Hematopoietic multipotent progenitor cell treated with erythropoietin and hydrocortisone succinate and interleukin-3 and kit ligand, for 4 days (in vitro differentiated cells): ENCODE measurements at regions not wholly inside any gene's neighbourhood (a gene's known extent, or its start where the extent isn't known, plus 50 kb on each side); places are given as distances from the start of the nearest gene placed in this dataset.
A peak's percentile ranks its signal among the peaks of the same experiment; 100 is the strongest.

Experiments
- DNase-seq: peaks from one replicate; pipeline ENCODE4 v3.0.0-alpha.2; 2015

GRCh38 chr14:48974994-48975393 lies 611.2 kb downstream of the RPS29 start:
- DNase-seq: no peak

DNA sequence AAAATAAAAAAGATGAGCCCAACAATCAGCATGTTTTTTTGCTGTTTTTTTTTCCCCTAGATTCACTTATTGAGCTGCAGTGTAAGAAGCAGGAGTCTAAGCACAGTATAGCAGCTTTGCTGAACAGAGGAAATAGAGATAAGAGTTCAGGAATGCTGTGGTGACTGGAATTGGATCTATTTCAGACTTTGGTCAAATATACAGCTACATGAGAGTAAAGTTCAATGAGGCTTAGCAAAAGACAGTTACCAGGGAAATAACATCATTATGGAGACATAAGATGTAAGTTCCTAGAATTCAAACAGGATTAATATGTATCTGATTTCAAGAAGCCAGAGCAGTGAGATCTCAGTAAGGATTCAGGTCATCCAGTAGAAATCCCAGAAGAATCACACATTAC lies 613.0 kb downstream of the RPS29 start:
- DNase-seq: no peak

GRCh38 chr14:48970943-48971342 lies 615.2 kb downstream of the RPS29 start:
- no peak for DNase-seq

DNA sequence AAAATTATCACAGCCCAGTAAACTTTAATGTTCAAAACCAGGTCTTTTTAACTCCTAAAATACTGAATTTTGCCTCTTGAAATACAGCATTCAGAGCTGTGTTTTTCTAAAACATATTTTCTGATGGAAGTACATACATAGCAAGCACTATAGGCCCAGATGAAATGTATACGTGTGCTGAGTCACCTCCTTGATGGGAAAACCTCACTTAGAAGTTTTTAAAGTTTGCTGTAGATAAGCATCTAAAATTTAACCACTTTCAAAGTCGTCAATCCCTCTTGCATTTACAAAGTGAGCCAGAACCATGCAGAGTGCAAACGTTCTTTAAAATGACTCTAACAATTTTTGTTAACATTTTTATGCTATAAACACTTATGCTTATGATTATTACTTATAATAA lies 618.8 kb downstream of the RPS29 start:
- peak; percentile 1 for DNase-seq

DNA sequence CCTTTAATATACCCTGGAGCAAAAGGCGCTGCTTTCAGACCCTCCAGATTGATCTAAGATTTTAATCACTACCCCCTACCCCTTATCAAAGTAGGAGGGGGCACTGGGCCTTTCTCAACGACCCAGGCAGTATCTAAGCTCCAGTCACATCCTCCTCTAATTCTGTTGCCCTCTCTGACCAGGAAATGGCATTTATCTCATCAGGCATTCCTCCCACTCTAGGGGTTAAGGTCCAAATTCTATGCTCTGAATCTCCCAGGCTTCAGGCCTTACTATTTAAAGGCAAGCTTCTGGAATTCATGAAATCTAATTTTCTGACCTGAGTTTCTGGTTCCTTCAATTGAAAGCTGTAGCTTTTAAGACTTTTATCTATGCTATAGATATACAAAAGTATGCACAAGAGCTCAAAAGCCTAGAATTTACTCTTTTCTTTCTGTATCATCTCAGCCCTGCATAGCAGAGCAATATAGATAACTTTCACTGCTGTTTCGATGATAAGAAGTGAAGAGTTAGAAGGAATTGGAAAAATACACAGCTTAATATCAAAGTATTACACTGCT lies 622.9 kb downstream of the RPS29 start:
- no peak for DNase-seq

DNA sequence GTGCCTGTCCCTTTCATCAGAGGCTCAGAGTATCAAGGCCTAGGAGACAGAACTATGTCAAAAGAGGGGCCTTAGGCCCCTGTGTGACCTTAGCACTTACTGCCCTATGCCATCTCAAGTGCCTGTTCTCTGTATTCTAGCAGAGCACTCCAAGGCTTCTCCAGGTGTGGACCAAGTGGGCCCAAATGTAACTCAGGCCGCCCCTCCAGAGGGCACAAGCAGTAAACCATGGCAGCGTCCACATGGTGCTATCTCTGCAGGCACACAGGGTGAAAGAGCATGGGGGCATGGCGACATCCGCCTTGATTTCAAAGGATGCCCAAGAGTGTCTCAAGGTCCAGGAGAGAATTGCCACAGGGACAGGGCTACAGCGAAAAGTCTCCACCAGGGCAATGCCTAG lies 628.7 kb downstream of the RPS29 start:
- no peak for DNase-seq

GRCh38 chr14:48955857-48956256 lies 630.3 kb downstream of the RPS29 start:
- no peak for DNase-seq

- no peak for DNase-seq
These were observed 631.7 kb downstream of the RPS29 start for GRCh38 chr14:48954446-48954845.

DNA sequence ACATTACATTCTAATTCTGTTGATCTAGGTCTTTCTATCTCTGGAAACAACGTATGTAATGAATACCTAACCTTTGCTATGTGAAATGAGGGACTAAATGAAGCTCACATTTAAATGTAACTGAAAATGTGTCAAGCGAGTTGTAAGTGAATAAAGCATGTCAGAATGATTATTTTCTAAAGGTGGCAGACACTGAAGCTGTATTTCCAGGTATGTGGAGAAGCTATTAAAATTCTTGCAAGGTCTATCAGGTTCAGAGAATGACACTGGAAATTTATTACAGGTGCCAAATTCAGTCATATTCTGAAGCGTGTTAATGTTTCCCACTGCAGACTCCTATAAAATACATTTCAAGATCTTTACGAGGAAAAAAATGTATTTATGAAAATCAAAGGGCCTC lies 641.4 kb downstream of the RPS29 start:
- no peak for DNase-seq

GRCh38 chr14:48943913-48944312 lies 642.3 kb downstream of the RPS29 start:
- DNase-seq: no peak

- no peak for DNase-seq
These were observed 648.5 kb downstream of the RPS29 start for GRCh38 chr14:48937541-48938195.

DNA sequence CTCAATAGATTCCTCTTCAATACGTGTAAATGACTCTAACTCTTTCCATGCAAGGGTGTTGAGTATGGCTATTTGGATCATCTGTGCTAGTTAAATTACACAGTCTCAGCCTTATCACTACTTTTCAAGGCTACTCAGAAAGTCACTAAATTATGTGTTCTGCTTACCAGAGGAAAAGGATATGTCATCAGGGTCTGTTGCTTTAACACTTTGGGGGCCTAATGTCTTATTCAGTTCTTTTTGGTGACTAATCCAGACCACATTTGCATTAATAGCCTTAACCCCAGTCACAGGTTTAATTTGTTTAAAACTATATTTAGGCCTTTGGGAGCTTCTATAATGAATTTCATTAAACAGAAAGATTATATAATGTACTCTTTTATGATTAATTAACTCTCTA lies 649.3 kb downstream of the RPS29 start:
- DNase-seq: no peak

DNA sequence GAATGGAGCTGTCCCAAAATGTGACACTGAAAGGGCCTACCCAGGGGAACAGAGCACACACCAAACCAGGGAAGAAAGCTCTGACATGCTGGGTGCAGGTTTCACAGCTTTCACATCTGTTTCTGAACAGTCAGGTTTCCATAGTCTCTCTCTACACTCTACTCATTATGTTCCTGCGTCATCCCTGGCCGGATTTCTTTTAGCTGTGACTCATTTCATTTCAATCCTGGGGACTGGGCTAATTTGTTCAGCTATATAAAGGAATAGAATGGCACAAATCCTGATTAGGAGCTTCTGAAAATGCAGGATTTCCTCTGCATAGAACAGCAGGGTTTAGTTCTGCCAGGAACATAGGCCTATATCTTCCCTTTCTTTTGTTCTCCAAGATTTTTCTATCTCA lies 649.8 kb downstream of the RPS29 start:
- no peak for DNase-seq

DNA sequence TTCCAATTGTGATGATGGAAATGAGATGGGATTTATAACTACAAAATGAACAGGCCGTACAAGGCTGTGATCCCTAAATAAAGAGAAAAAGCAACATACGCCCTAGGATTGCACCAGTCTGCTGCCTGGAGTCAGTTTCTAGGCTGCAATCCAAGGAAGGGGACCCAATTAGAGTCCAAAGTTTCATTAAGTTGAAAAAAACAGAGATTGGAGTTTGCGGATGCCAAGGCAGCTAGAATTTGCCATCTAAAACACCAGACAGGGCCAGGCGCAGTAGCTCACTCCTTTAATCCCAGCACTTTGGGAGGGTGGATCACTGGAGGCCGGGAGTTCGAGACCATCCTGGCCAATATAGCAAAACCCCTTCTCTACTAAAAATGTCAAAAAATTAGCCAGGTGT lies 661.0 kb downstream of the RPS29 start:
- no peak for DNase-seq

GRCh38 chr14:48914921-48915320 lies 671.3 kb downstream of the RPS29 start:
- no peak for DNase-seq

- no peak for DNase-seq
These were observed 671.8 kb downstream of the RPS29 start for GRCh38 chr14:48914382-48914781.

- DNase-seq: no peak
These were observed 685.6 kb downstream of the RPS29 start for GRCh38 chr14:48900565-48900964.

DNA sequence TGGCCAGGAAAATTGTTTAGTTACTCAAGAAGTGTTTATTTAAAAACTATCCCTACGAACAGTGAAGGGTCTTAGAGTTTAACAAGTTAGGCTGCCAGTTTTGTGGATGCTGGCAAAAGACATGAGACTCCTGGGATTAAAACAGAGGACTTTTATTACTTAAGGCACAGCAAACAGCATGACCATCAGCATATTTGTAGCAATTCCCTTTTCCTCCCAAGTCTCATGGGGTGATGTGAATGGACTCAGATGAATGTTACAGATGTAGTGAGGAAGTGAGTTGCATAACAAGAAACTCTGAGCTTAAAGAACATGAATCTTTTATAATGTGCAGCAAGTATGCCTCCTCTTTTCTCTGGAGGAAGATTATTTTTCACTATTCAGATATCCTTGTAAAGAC lies 695.8 kb downstream of the RPS29 start:
- DNase-seq: no peak

DNA sequence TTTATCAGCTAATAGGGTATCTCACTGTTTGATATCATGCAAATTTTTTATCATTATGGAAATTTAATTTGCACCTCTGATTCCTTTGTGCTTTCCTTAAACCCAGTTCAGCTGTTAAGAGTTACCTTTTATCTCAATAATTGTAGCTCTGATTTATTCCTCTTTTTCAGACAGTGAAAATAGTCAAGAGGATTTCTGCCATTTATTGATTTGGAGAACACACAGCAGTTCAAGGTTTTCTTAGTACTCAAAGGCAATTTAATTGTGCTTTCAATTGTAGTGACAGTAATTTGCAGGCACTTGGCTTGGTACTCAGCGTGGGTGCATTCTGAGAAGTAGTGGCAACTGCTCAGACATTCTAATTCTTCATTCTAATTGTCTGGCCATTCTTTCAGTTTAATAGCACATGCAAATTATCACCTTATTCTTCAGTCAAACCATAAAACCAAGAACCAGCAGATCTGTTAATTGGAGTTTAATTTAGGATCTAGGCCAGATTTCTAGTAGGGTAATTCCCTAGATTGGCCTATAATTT lies 709.3 kb downstream of the RPS29 start:
- DNase-seq: no peak

DNA sequence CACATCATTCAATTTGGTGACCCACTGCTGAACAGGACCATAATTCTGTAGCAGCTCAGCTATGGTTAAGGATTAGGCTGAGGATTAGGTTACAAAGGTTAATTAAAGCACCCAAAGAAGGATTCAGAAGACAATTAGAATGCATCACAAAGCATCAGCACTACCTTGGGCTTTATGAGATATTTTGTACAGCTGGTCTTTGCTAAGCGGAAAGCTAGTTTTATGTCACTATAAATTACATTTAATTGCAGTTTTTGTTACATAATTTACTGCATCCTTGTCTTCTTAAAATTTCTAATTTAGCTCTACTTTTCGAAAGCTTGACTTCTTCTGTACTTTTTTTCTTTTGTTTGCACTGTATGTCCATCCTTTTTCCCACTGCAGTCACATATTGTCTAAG lies 711.5 kb downstream of the RPS29 start:
- DNase-seq: no peak

GRCh38 chr14:48857366-48857765 lies 728.8 kb downstream of the RPS29 start:
- no peak for DNase-seq

GRCh38 chr14:48853159-48853558 lies 733.0 kb downstream of the RPS29 start:
- DNase-seq: no peak

DNA sequence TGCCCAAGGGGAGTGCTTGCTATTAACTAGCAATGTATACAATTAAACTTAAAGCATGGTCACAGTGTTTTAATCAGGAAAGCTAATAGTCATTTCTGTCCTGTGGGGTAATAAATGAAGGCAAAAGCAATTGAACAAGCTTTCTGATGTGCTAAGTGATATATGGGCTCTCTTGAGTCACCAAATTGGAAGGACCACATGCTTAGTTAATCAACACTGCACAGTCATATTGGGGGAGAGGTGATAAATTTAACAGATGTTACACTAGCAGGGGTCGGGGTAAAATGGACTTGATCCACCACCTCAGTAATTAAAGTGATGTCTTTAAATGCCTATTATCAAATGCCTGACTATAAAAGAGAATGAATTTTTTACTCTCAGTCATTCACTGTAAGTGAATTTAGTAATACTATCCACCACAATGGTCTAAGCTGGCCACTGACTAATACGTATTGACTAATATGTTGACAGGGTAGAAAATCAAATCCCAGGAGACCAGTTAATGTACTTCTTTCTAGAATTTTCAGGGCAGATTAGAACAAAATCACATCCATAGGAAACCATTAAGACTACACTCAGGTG lies 736.3 kb downstream of the RPS29 start:
- no peak for DNase-seq

- no peak for DNase-seq
These were observed 743.4 kb downstream of the RPS29 start for GRCh38 chr14:48842785-48843184.

GRCh38 chr14:48826058-48826457 lies 760.1 kb downstream of the RPS29 start:
- DNase-seq: no peak
